Neural progenitor cell (in vitro differentiated cells): ENCODE measurements at regions not wholly inside any gene's neighbourhood (a gene's known extent, or its start where the extent isn't known, plus 50 kb on each side); places are given as distances from the start of the nearest gene placed in this dataset.

Experiments
- DNase-seq: peaks from one replicate; pipeline ENCODE4 v3.0.0-alpha.2; 2016; ENCODE audit warnings: low spot score
- H2AFZ ChIP-seq: fragments of 200-600 bp; sonication (generic); replicated peaks from 2 replicates; pipeline ENCODE4 v1.6.1; 2016; ENCODE audit warnings: antibody characterized with exemption
- H3F3A ChIP-seq: fragments of 200-600 bp; sonication (generic); 2 replicates; pipeline ENCODE4 v1.6.1; 2016; ENCODE audit warnings: antibody characterized with exemption, low read depth
- H3K27ac ChIP-seq: fragments of 200-600 bp; sonication (generic); 2 replicates; pipeline ENCODE4 v1.5.1; 2016; ENCODE audit warnings: mild to moderate bottlenecking
- H3K27me3 ChIP-seq: fragments of 200-600 bp; sonication (generic); 2 replicates; pipeline ENCODE4 v1.6.1; 2016; ENCODE audit warnings: mild to moderate bottlenecking, moderate library complexity
- H3K36me3 ChIP-seq: fragments of 200-600 bp; sonication (generic); 2 replicates; pipeline ENCODE4 v1.5.1; 2016
- H3K4me1 ChIP-seq: fragments of 200-600 bp; sonication (generic); 2 replicates; pipeline ENCODE4 v1.6.1; 2016; ENCODE audit warnings: mixed run types
- H3K4me2 ChIP-seq: fragments of 200-600 bp; sonication (generic); 2 replicates; pipeline ENCODE4 v1.6.1; 2016
- H3K4me3 ChIP-seq: fragments of 200-600 bp; sonication (generic); 2 replicates; pipeline ENCODE4 v1.5.1; 2016
- H3K79me2 ChIP-seq: fragments of 200-600 bp; sonication (generic); 2 replicates; pipeline ENCODE4 v1.6.1; 2016; ENCODE audit warnings: low read depth
- H3K9ac ChIP-seq: fragments of 200-600 bp; sonication (generic); 2 replicates; pipeline ENCODE4 v1.6.1; 2016
- H3K9me3 ChIP-seq: fragments of 200-600 bp; sonication (generic); 2 replicates; pipeline ENCODE4 v1.5.1; 2016; ENCODE audit warnings: low read depth
- H4K20me1 ChIP-seq: fragments of 200-600 bp; sonication (generic); 2 replicates; pipeline ENCODE4 v1.6.1; 2016; ENCODE audit warnings: low read depth
- H3K27ac Mint-ChIP-seq: 3 replicates; pipeline ENCODE4 v1.8.0; 2021; ENCODE audit warnings: mixed read lengths
- H3K27me3 Mint-ChIP-seq: 2 replicates; pipeline ENCODE4 v1.8.0; 2022; ENCODE audit warnings: low read depth, mild to moderate bottlenecking, inconsistent platforms, moderate library complexity, mixed read lengths; ENCODE audit not compliant: insufficient read depth
- H3K36me3 Mint-ChIP-seq: 3 replicates; pipeline ENCODE4 v1.8.0; 2021; ENCODE audit warnings: mixed read lengths
- H3K4me1 Mint-ChIP-seq: 3 replicates; pipeline ENCODE4 v1.8.0; 2021; ENCODE audit warnings: mixed read lengths
- H3K4me3 Mint-ChIP-seq: 3 replicates; pipeline ENCODE4 v1.8.0; 2021; ENCODE audit warnings: mild to moderate bottlenecking, moderate library complexity, mixed read lengths
- H3K9me3 Mint-ChIP-seq: 3 replicates; pipeline ENCODE4 v1.8.0; 2020; ENCODE audit warnings: mixed read lengths
- EZH2 ChIP-seq: fragments of 200-600 bp; sonication (generic); IDR thresholded peaks from 2 replicates; pipeline ENCODE4 v1.6.1; 2017; ENCODE audit warnings: antibody characterized with exemption, mild to moderate bottlenecking, moderate library complexity
- EZH2phosphoT487 ChIP-seq: fragments of 200-600 bp; sonication (generic); IDR thresholded peaks from 2 replicates; pipeline ENCODE4 v1.6.1; 2017; ENCODE audit warnings: antibody characterized with exemption
- TF ChIP-seq, protein P1 (sequence below): fragments of 200-600 bp; sonication (generic); IDR thresholded peaks from 2 replicates; pipeline ENCODE4 v1.5.1; 2017; ENCODE audit warnings: antibody characterized with exemption, mild to moderate bottlenecking

DNA sequence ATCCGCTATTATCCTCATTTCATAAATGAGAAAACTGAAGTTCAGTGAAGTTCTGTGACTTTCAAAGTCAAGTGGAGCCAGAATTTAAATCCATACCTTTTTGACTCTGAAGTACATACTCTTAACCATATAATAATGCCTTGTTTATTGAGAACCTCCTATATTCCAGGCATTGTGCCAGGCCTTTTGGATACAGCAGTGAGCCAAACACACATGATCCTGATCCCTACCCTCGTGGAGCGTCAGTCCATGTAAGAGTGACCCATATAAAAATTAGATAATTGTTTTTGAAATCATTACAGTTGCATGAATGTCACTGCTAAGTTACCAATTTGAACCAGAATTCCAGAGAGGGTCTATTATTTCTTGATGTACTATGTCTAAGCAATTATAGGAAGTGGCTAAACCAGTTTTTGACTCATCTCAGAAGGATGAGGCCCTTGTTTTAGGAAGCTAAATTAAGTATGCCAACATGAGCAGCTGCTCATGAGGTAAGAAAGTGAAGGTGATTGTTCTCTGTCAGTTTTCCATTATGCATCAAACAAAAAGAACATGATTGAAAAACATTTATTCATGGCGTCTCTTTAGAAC is 289.5 kb downstream of the GLUD2 start:
- Mint-ChIP-seq H3K36me3 (no peaks in the 10 kb centered on the region), H3K27me3 (peaks cover 3% of the 10 kb centered on the region), H3K4me1 (no peaks in the 10 kb centered on the region), H3K27ac (no peak overlapping the region), H3K4me3 (no peak overlapping the region), H3K9me3 (no peaks in the 10 kb centered on the region)
- H3K36me3 ChIP-seq = no peaks in the 10 kb centered on the region
- no peaks in the 10 kb centered on the region for H3K79me2 ChIP-seq
- H3F3A ChIP-seq = no peaks in the 10 kb centered on the region
- H3K27me3 ChIP-seq = no peaks in the 10 kb centered on the region
- no peaks in the 10 kb centered on the region for H4K20me1 ChIP-seq
- H3K4me3 ChIP-seq = no peak overlapping the region
- H2AFZ ChIP-seq = no peak overlapping the region
- H3K27ac ChIP-seq = no peak overlapping the region
- H3K9me3 ChIP-seq = no peaks in the 10 kb centered on the region
- H3K9ac ChIP-seq = no peak overlapping the region
- DNase-seq = no peak
- no peak overlapping the region for H3K4me2 ChIP-seq
- TF ChIP-seq EZH2phosphoT487 (no peak), EZH2 (no peak)
- TF ChIP-seq, protein P1, sequence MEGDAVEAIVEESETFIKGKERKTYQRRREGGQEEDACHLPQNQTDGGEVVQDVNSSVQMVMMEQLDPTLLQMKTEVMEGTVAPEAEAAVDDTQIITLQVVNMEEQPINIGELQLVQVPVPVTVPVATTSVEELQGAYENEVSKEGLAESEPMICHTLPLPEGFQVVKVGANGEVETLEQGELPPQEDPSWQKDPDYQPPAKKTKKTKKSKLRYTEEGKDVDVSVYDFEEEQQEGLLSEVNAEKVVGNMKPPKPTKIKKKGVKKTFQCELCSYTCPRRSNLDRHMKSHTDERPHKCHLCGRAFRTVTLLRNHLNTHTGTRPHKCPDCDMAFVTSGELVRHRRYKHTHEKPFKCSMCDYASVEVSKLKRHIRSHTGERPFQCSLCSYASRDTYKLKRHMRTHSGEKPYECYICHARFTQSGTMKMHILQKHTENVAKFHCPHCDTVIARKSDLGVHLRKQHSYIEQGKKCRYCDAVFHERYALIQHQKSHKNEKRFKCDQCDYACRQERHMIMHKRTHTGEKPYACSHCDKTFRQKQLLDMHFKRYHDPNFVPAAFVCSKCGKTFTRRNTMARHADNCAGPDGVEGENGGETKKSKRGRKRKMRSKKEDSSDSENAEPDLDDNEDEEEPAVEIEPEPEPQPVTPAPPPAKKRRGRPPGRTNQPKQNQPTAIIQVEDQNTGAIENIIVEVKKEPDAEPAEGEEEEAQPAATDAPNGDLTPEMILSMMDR = no peak
- H3K4me1 ChIP-seq = no peaks in the 10 kb centered on the region

DNA sequence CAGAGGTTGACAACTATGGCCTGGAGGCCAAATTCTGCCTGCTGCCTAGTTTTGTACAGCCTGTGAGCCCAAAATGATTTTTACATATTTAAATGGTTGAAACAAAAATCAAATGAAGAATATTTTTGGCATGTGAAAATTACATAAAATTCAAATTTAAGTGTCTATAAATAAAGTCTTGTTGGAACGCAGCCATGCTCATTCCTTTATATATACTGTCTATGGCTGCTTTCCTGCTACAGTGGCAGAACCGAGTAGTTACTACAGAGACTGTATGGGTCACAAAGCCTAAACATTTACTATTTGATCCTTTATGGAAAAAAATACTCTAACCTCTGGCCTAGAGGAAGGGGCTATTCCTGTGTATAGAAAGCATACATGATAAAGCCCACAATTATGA is 290.4 kb downstream of the GLUD2 start:
- Histone ChIP-seq H3K27me3 (no peaks in the 10 kb centered on the region), H3K36me3 (no peaks in the 10 kb centered on the region), H3K9ac (no peak overlapping the region), H2AFZ (no peak overlapping the region), H3K4me3 (no peak overlapping the region), H3K27ac (no peak overlapping the region), H3K4me1 (no peaks in the 10 kb centered on the region), H3F3A (no peaks in the 10 kb centered on the region), H3K79me2 (no peaks in the 10 kb centered on the region), H4K20me1 (no peaks in the 10 kb centered on the region), H3K9me3 (peaks cover 3% of the 10 kb centered on the region), H3K4me2 (no peak overlapping the region)
- H3K9me3 Mint-ChIP-seq = no peaks in the 10 kb centered on the region
- DNase-seq = no peak
- no peaks in the 10 kb centered on the region for H3K36me3 Mint-ChIP-seq
- H3K27me3 Mint-ChIP-seq = peaks cover 3% of the 10 kb centered on the region
- H3K4me1 Mint-ChIP-seq = no peaks in the 10 kb centered on the region
- TF ChIP-seq, protein P1 = no peak
- no peak for TF ChIP-seq EZH2phosphoT487
- TF ChIP-seq EZH2 = no peak
- H3K27ac Mint-ChIP-seq = no peak overlapping the region
- no peak overlapping the region for H3K4me3 Mint-ChIP-seq

DNA sequence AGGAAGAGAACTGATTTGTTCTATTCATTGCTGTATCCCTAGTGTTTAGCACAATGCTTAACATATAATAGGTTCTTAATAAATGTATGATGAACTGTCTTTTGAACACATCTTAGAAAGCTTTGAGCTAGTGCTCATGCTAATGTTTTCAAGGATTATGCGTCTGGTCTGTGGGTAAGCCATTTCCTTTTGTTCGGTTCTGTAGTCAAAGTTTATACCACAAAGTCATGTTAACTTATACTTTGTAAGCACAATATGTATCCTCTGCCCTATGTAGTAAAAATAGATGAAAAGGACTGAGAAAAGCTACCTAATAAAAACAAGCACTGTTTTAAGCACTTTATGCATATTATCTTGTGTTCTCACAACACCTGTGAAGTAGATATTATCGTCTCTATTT is 301.9 kb downstream of the GLUD2 start:
- Histone ChIP-seq H4K20me1 (no peaks in the 10 kb centered on the region), H3K9me3 (no peaks in the 10 kb centered on the region), H3K9ac (no peak overlapping the region), H3K4me1 (no peaks in the 10 kb centered on the region), H3K36me3 (no peaks in the 10 kb centered on the region), H2AFZ (no peak overlapping the region), H3F3A (no peaks in the 10 kb centered on the region), H3K27me3 (no peaks in the 10 kb centered on the region), H3K4me2 (no peak overlapping the region), H3K4me3 (no peak overlapping the region), H3K27ac (no peak overlapping the region), H3K79me2 (no peaks in the 10 kb centered on the region)
- H3K27ac Mint-ChIP-seq = no peak overlapping the region
- TF ChIP-seq EZH2phosphoT487 (no peak), EZH2 (no peak)
- TF ChIP-seq, protein P1 = no peak
- no peaks in the 10 kb centered on the region for H3K36me3 Mint-ChIP-seq
- no peaks in the 10 kb centered on the region for H3K27me3 Mint-ChIP-seq
- no peak for DNase-seq
- peaks cover 13% of the 10 kb centered on the region for H3K9me3 Mint-ChIP-seq
- no peak overlapping the region for H3K4me3 Mint-ChIP-seq
- no peaks in the 10 kb centered on the region for H3K4me1 Mint-ChIP-seq
